Smooth muscle cell (in vitro differentiated cells): ENCODE measurements at regions not wholly inside any gene's neighbourhood (a gene's known extent, or its start where the extent isn't known, plus 50 kb on each side); places are given as distances from the start of the nearest gene placed in this dataset.
"Not testable (repeated sequence)": the region's sequence is repeated elsewhere in the genome, so short reads cannot be mapped to it uniquely, and the experiment has no call there.

Source experiments
- DNase-seq: peaks from one replicate; lab custom pipeline; 2025; ENCODE audit not compliant: unreplicated experiment; lab: John Stamatoyannopoulos, UW
- H2AFZ ChIP-seq: fragments of 200-600 bp; sonication (generic); 2 replicates; pipeline ENCODE4 v1.6.0; 2016; ENCODE audit warnings: antibody characterized with exemption, low read depth, mild to moderate bottlenecking
- H3F3A ChIP-seq: fragments of 200-600 bp; sonication (generic); 2 replicates; pipeline ENCODE4 v1.6.0; 2017; ENCODE audit warnings: antibody characterized with exemption, low read depth
- H3K27ac ChIP-seq: fragments of 200-600 bp; sonication (generic); 2 replicates; pipeline ENCODE4 v1.5.1; 2016; ENCODE audit warnings: low read depth, mild to moderate bottlenecking
- H3K27me3 ChIP-seq: fragments of 200-600 bp; sonication (generic); 2 replicates; pipeline ENCODE4 v1.6.1; 2016; ENCODE audit warnings: low read depth, mild to moderate bottlenecking
- H3K36me3 ChIP-seq: fragments of 200-600 bp; sonication (generic); 2 replicates; pipeline ENCODE4 v1.5.1; 2016; ENCODE audit warnings: low read depth
- H3K4me1 ChIP-seq: fragments of 200-600 bp; sonication (generic); 2 replicates; pipeline ENCODE4 v1.5.1; 2016; ENCODE audit warnings: low read depth
- H3K4me2 ChIP-seq: fragments of 200-600 bp; sonication (generic); 2 replicates; pipeline ENCODE4 v1.6.0; 2016; ENCODE audit warnings: mild to moderate bottlenecking
- H3K4me3 ChIP-seq: fragments of 200-600 bp; sonication (generic); 2 replicates; pipeline ENCODE4 v1.5.1; 2016; ENCODE audit warnings: mild to moderate bottlenecking
- H3K79me2 ChIP-seq: fragments of 200-600 bp; sonication (generic); 2 replicates; pipeline ENCODE4 v1.6.0; 2016; ENCODE audit warnings: low read depth, mild to moderate bottlenecking
- H3K9ac ChIP-seq: fragments of 200-600 bp; sonication (generic); 2 replicates; pipeline ENCODE4 v1.6.0; 2016; ENCODE audit warnings: low read depth
- H3K9me3 ChIP-seq: fragments of 200-600 bp; sonication (generic); replicated peaks from 2 replicates; pipeline ENCODE4 v1.5.1; 2016; ENCODE audit warnings: low read depth
- H4K20me1 ChIP-seq: fragments of 200-600 bp; sonication (generic); 2 replicates; pipeline ENCODE4 v1.6.0; 2016; ENCODE audit warnings: low read depth
- CTCF ChIP-seq: fragments of 200-600 bp; sonication (generic); IDR thresholded peaks from 2 replicates; pipeline ENCODE4 v1.5.1; 2017; ENCODE audit warnings: borderline replicate concordance, mild to moderate bottlenecking, antibody characterized with exemption; ENCODE audit not compliant: insufficient read depth, poor library complexity, severe bottlenecking
- WGBS: methylation state at CpG from one replicate; pipeline ENCODE4 v1.1.7; 2016; ENCODE audit warnings: low lambda C conversion rate; 5-methylcytosine and 5-hydroxymethylcytosine counted together

GRCh38 chr13:76596216-76596615, 290.0 kb downstream of the KCTD12 start:
- no peaks in the 10 kb centered on the region for H3K4me1 ChIP-seq
- H3K27ac ChIP-seq = no peak overlapping the region
- no peak overlapping the region for H3K4me3 ChIP-seq
- no peak overlapping the region for H3K9ac ChIP-seq
- H3K36me3 ChIP-seq = no peaks in the 10 kb centered on the region
- no peaks in the 10 kb centered on the region for H4K20me1 ChIP-seq
- H3F3A ChIP-seq = no peaks in the 10 kb centered on the region
- no peaks in the 10 kb centered on the region for H3K27me3 ChIP-seq
- H3K9me3 ChIP-seq = no peaks in the 10 kb centered on the region
- H3K4me2 ChIP-seq = no peak overlapping the region
- no peak for TF ChIP-seq CTCF
- no peak overlapping the region for H2AFZ ChIP-seq
- 63% methylated on average over 1 of the region's 1 CpG for WGBS
- no peak for DNase-seq
- H3K79me2 ChIP-seq = no peaks in the 10 kb centered on the region

- H3K4me1 ChIP-seq = no peaks in the 10 kb centered on the region
- H2AFZ ChIP-seq = no peak overlapping the region
- no peak overlapping the region for H3K4me3 ChIP-seq
- H3K36me3 ChIP-seq = no peaks in the 10 kb centered on the region
- H3K27me3 ChIP-seq = no peaks in the 10 kb centered on the region
- H3K9me3 ChIP-seq = no peaks in the 10 kb centered on the region
- WGBS = 100% methylated on average over 1 of the region's 1 CpG
- no peak overlapping the region for H3K9ac ChIP-seq
- no peaks in the 10 kb centered on the region for H3K79me2 ChIP-seq
- no peak for TF ChIP-seq CTCF
- no peaks in the 10 kb centered on the region for H4K20me1 ChIP-seq
- no peak overlapping the region for H3K4me2 ChIP-seq
- DNase-seq = no peak
- no peaks in the 10 kb centered on the region for H3F3A ChIP-seq
- no peak overlapping the region for H3K27ac ChIP-seq
Observed at GRCh38 chr13:76594435-76594834, 291.8 kb downstream of the KCTD12 start.

- TF ChIP-seq CTCF = no peak
- H3K4me3 ChIP-seq = no peak overlapping the region
- DNase-seq = no peak
- H3K4me1 ChIP-seq = no peaks in the 10 kb centered on the region
- no peak overlapping the region for H3K27ac ChIP-seq
- no peak overlapping the region for H2AFZ ChIP-seq
- H3F3A ChIP-seq = no peaks in the 10 kb centered on the region
- no peaks in the 10 kb centered on the region for H3K9me3 ChIP-seq
- H3K27me3 ChIP-seq = no peaks in the 10 kb centered on the region
- H4K20me1 ChIP-seq = no peaks in the 10 kb centered on the region
- H3K9ac ChIP-seq = no peak overlapping the region
- WGBS = 96% methylated on average over 4 of the region's 4 CpGs
- no peaks in the 10 kb centered on the region for H3K36me3 ChIP-seq
- no peak overlapping the region for H3K4me2 ChIP-seq
- H3K79me2 ChIP-seq = no peaks in the 10 kb centered on the region
Observed at GRCh38 chr13:76586842-76587241, 299.4 kb downstream of the KCTD12 start.

- no peak for TF ChIP-seq CTCF
- 94% methylated on average over 4 of the region's 4 CpGs for WGBS
Observed at GRCh38 chr13:76579701-76580100, 306.5 kb downstream of the KCTD12 start.

DNA sequence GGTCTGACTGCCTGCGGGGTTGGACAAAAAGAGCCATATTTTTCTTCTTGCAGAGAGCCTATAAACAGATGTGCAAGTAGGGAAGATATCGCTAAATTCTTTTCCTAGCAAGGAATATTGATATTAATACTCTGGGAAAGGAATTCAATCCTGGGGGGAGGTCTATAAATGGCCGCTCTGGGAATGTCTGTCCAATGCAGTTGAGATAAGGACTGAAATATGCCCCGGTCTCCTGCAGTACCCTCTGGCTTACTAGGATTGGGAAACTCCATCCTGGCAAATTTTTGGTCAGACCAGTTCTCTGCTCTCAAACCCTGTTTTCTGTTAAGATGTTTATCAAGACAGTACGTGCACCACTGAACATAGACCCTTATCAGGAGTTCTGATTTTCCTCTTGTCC, 310.6 kb downstream of the KCTD12 start:
- H4K20me1 ChIP-seq, H3K36me3 ChIP-seq, H3K4me1 ChIP-seq, H3K9me3 ChIP-seq, DNase-seq, H3F3A ChIP-seq, H2AFZ ChIP-seq, H3K4me2 ChIP-seq, H3K79me2 ChIP-seq, H3K9ac ChIP-seq, H3K27ac ChIP-seq, H3K4me3 ChIP-seq, H3K27me3 ChIP-seq: not testable (repeated sequence)
- 96% methylated on average over 5 of the region's 5 CpGs for WGBS

More at GRCh38 chr13:76579701-76580100, 306.5 kb downstream of the KCTD12 start:
- Histone ChIP-seq H4K20me1 (no peaks in the 10 kb centered on the region), H2AFZ (no peak overlapping the region), H3K36me3 (no peaks in the 10 kb centered on the region), H3K79me2 (no peaks in the 10 kb centered on the region), H3K9me3 (no peaks in the 10 kb centered on the region), H3K27me3 (no peaks in the 10 kb centered on the region), H3K4me3 (no peak overlapping the region), H3K9ac (no peak overlapping the region), H3K4me2 (no peak overlapping the region), H3K27ac (no peak overlapping the region), H3F3A (no peaks in the 10 kb centered on the region), H3K4me1 (no peaks in the 10 kb centered on the region)
- no peak for DNase-seq
